PC-9 (cell line): ENCODE measurements at regions not wholly inside any gene's neighbourhood (a gene's known extent, or its start where the extent isn't known, plus 50 kb on each side); places are given as distances from the start of the nearest gene placed in this dataset.

Source experiments
- EZH2 ChIP-seq: fragments of 200-600 bp; sonication (generic); IDR thresholded peaks from 2 replicates; pipeline ENCODE4 v1.8.0; 2017; ENCODE audit warnings: antibody characterized with exemption, low read depth
- TF ChIP-seq, protein P1 (sequence below): fragments of 200-600 bp; sonication (generic); conservative IDR thresholded peaks from 2 replicates; pipeline ENCODE4 v1.6.1; 2017; ENCODE audit warnings: mixed run types, antibody characterized with exemption, mild to moderate bottlenecking, moderate library complexity

DNA sequence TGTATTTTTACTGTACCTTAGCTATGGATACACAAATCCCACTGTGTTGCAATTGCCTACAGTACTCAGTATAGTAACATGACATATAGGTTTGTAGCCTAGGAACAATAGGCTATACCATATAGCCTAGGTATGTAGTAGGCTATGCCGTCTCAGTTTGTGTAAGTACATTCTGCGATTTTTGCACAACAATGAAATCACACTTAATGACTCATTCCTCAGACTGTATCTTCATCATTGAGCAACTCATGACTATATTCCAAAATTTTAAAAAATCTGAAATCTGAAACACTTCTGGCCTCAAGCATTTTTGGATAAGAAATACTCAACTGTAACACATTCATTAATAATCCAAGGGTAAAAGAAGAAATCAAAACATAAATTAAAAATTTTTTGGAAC, 666.8 kb upstream of the GRAMD2B start:
- TF ChIP-seq, protein P1, sequence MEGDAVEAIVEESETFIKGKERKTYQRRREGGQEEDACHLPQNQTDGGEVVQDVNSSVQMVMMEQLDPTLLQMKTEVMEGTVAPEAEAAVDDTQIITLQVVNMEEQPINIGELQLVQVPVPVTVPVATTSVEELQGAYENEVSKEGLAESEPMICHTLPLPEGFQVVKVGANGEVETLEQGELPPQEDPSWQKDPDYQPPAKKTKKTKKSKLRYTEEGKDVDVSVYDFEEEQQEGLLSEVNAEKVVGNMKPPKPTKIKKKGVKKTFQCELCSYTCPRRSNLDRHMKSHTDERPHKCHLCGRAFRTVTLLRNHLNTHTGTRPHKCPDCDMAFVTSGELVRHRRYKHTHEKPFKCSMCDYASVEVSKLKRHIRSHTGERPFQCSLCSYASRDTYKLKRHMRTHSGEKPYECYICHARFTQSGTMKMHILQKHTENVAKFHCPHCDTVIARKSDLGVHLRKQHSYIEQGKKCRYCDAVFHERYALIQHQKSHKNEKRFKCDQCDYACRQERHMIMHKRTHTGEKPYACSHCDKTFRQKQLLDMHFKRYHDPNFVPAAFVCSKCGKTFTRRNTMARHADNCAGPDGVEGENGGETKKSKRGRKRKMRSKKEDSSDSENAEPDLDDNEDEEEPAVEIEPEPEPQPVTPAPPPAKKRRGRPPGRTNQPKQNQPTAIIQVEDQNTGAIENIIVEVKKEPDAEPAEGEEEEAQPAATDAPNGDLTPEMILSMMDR = no peak
- no peak for TF ChIP-seq EZH2
